Femur (tissue), 1 donor: ENCODE measurements at regions not wholly inside any gene's neighbourhood (a gene's known extent, or its start where the extent isn't known, plus 50 kb on each side); places are given as distances from the start of the nearest gene placed in this dataset.

Experiments
- DNase-seq: peaks from one replicate; pipeline ENCODE4 v3.0.0-alpha.2; 2017

DNA sequence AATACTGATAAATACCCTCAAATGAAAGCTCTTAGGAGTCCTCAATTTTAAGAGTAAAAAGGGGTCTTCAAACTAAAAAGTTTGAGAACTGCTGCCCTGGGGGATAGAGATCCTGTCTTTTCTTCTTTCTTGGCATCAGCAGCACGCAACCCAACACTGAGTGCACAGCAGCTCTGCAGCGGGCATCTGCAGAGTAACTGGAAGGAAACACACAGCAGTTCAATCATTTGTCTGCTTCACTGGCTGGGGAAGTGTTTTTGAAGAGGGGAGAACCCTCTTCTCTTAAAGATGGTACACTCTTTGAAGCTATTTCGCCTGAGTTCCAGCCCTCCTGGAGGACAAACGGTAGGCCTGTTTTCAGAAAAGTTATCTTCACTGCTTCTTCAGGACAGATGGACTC, 193.6 kb downstream of the FGFR2 start:
- no peak for DNase-seq

DNA sequence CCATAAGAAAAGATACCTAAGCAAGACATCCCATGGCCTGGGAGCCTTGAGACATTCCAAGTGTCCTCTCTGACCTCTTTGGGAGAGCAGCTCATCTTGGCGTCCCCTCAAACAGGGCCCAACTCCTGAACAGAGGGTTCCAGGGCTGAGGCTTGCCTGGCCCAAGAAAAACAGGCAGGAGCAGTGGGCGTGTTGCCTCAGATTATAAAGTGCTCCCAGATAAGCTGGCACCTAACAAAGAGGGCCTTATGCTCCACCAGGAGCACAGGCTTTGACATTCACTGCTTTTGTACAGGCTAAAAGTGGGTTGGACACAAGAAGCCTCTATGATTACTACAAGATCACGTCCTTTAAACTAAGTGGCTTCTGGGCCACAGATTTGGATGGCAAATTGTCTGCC, 193.1 kb downstream of the FGFR2 start:
- DNase-seq = no peak

DNA sequence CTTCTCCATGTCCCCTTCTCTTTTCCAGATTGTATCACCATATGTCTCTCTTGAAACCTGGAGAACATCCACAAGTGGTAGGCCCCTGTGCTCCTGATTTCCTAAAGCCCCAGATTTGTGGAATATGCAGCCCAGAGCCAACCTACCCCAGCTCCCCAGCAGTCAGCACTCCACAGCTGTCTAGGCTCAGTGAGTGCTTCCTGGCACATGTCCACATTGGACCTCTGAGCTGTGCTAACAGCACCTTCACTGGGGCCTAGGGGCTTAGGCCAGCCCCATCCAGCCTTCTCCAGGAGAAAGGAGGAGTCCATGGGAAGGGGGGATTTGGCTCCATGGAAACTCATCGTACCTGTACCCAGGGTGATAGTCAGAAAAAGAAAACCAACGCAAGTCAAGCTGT, 192.7 kb downstream of the FGFR2 start:
- DNase-seq = no peak

- DNase-seq = no peak
These were observed 192.3 kb downstream of the FGFR2 start for GRCh38 chr10:121405953-121406352.

DNA sequence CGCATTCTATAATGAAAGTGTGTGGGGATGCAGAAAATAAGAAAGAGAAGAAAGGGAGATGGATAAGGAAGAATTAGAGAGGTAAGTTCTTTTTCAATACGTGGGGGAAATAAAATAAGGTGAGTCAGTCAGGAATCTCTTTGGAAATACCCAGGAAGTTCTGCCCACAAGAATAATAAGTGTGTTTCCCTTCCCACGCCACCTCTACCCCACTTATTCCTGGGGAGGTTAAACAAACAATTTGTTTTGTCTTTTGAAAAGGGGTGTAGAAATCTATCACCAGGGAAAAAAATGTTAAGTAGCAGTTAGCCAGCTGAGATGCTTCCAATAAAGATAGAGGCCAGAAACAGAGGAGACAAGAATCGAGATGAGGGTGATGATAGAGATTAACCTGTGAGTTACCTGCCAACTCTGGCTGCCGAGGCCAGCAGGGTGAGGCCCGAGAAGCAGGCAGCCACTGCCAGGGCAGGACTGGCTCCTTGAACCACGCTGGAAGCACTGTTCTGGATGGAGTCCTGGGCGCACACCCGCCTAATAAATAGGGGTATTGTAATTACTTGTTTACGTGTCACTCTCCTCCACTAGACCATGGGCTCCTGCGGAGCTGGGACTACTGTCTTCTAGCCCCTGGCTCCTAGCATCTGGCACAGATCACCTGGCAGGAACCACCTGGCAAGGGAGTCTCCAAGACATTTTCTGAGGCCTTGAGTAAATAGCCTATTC, 191.3 kb downstream of the FGFR2 start:
- DNase-seq = no peak

- no peak for DNase-seq
These were observed 188.7 kb downstream of the FGFR2 start for GRCh38 chr10:121409466-121410104.

GRCh38 chr10:121411004-121411403, 187.2 kb downstream of the FGFR2 start:
- no peak for DNase-seq

- no peak for DNase-seq
These were observed 184.3 kb downstream of the FGFR2 start for GRCh38 chr10:121413951-121414350.

DNA sequence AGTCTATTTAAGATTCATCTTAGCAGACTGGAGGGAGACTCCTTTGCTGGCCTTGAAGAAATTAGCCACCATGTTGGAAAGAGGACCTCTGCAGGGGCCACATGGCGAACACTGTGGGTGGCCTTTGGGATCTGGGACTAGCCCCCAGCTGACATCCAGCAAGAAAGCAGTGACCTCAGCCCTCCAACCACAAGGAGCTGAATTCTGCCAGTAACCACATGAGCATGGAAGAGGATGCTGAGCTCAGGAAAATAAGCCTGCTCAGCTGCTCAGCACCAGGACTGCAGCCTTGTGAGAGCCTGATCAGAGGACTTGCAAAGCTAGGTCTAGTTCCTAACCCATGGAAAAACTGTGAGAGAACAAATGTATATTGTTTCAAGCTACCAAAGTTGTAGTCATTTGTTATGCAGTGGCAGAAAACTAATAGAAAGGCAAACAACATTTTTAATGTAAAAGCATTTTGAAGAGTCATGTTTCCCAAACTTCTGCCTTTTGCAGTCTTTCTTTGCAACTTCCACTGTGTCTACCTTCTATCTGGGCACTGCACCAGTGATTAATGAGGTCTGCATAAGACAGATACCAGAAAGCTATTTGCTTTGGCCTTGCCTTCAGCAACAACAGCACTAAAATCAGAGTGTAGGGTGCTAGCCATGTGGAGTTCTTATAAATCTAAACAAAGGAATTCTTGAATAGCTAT, 183.7 kb downstream of the FGFR2 start:
- no peak for DNase-seq

DNA sequence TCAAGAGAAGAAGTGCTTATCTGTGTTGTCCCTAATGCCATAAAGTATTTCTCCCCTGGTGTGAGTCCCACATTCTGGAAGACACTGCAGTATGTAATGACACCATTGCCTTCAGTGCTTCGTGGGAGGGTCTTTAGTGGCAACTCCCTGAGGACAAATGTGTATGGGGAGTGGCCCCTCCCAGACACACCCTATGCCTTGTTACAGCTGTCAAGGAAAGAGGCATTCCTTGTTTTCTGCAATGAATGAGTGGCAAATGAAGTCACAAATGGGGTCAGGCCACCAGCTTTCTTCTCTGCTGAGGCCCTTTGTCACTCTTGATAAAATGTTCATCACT, 183.2 kb downstream of the FGFR2 start:
- no peak for DNase-seq

- DNase-seq = no peak
These were observed 182.2 kb downstream of the FGFR2 start for GRCh38 chr10:121416071-121416470.

GRCh38 chr10:121417298-121417697, 180.9 kb downstream of the FGFR2 start:
- peak; percentile 3 for DNase-seq

GRCh38 chr10:121418126-121418777, 180.0 kb downstream of the FGFR2 start:
- peak; percentile 3 for DNase-seq

GRCh38 chr10:121420006-121420405, 178.2 kb downstream of the FGFR2 start:
- DNase-seq = peak; percentile 19

GRCh38 chr10:121422096-121422495, 176.1 kb downstream of the FGFR2 start:
- peak; percentile 19 for DNase-seq

- DNase-seq = peak; percentile 34
These were observed 172.6 kb downstream of the FGFR2 start for GRCh38 chr10:121425623-121426022.

- no peak for DNase-seq
These were observed 171.9 kb downstream of the FGFR2 start for GRCh38 chr10:121426307-121426706.
